Stomach (tissue), 4 donors: ENCODE measurements at regions not wholly inside any gene's neighbourhood (a gene's known extent, or its start where the extent isn't known, plus 50 kb on each side); places are given as distances from the start of the nearest gene placed in this dataset.

Experiments used
- CTCF ChIP-seq, 7 experiments: fragments of 450-650 bp in 4 of 7; fragments of 200-600 bp in 3 of 7; sonication (generic) in 3 of 7; IDR thresholded peaks; one replicate each; pipeline ENCODE4 v1.5.1; 2016 to 2019; ENCODE audit warnings: antibody characterized with exemption in 7 of 7, control low read depth in 2 of 7, mild to moderate bottlenecking in 1 of 7
- POLR2A ChIP-seq, 4 donors: fragments of 450-650 bp; IDR thresholded peaks; one replicate each; pipeline ENCODE4 v1.6.1; 2016; ENCODE audit warnings: antibody characterized with exemption in 4 of 4, control low read depth in 2 of 4, mild to moderate bottlenecking in 1 of 4, moderate library complexity in 1 of 4

- TF ChIP-seq POLR2A (IDR thresholded peaks at IDR 0.05) (no peak), CTCF (IDR thresholded peaks at IDR 0.05) (no peak)
These were observed 391.4 kb upstream of the DIPK2B start for GRCh38 chrX:45592101-45592500.
